NCI-H446 treated with DMSO at 0.1 percent for 48 hours (cell line): ENCODE measurements at regions not wholly inside any gene's neighbourhood (a gene's known extent, or its start where the extent isn't known, plus 50 kb on each side); places are given as distances from the start of the nearest gene placed in this dataset.

ENCODE experiments used
- DNase-seq: peaks from one replicate; lab custom pipeline; 2025; lab: John Stamatoyannopoulos, UW

DNA sequence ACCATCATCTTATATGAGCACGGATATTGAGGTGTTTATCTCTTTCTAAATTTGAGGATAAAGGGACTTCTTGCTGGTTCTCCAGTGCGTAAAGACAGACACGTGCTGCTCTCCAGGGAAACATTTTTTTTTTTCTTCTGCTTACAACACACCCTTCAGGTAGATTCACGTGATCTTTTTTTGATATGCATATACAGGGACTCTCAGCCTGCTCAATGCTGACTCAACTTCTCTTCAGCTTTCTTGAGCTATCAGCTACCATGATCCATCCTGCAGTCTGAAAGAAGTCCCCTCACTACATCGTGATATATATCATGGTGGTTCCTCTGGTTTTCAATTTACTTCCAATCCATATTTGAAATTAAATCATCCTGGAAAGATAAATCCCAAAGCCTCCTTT lies 87.1 kb upstream of the SLITRK3 start:
- no peak for DNase-seq

DNA sequence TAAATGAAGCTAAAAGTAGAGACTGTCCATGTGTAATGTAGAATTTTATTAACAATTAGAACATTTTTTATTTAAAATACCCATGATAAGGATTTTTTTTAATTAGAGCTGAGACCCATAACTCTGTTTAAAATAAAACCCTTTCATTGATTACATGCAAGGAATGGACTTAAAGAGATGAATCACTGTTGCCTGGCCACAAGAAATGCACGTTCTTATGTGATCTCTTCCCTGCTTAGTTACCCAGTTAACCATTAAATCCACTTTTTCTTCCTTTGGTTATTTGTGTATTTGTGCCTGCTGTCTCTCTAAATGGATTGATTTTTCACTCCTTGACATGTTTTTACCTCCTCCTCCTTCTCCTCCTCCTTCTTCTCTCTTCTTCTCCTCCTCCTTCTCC lies 83.3 kb upstream of the SLITRK3 start:
- no peak for DNase-seq

DNA sequence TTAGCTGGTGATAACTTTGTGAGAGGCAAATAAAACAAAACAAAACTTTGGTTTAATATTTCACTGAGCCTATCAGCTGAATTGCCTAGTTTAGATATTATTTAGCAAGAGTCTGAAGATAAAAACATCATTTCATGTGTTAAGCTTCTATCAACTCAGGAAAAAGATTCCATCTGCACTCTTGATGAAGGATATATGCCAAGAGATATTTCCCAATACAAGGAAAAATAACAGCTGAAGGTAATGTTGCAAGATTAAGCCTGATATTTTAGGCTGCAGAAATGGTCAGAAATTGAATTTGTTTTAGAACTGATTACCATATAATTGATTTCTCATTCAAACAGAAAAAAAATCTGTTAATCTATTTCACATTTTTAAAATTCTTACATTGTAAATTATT lies 77.2 kb upstream of the SLITRK3 start:
- no peak for DNase-seq

DNA sequence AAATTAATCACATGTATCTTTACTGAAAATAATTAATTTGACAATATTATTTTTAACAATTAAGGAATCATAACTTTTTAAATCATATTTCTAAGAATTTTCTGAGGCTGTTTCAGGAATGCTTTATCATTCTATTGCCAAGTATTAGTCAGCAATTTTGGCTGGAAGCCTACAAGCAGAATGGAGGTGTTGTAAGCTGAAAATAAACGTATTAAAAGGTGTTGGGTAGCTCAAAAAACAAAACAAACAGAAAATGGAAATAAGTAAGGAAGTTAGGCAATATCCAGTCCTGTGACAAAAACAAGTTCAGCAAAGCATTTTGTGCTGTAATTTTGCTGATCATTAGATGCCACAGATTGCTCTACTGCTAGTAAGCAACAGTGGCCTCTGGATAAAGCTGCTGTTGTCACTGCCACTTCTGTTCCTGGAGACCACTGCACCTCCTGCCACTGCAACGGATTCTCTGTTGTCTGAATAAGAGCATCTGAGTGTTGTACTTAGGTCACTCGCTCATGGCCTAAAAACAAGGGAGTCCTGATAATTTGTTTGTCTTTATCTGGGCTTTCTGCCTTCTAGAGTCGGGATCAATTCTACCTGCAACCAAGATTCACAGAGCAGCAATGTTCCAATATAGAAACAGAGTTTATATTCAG lies 63.5 kb upstream of the SLITRK3 start:
- DNase-seq = peak; percentile 24

DNA sequence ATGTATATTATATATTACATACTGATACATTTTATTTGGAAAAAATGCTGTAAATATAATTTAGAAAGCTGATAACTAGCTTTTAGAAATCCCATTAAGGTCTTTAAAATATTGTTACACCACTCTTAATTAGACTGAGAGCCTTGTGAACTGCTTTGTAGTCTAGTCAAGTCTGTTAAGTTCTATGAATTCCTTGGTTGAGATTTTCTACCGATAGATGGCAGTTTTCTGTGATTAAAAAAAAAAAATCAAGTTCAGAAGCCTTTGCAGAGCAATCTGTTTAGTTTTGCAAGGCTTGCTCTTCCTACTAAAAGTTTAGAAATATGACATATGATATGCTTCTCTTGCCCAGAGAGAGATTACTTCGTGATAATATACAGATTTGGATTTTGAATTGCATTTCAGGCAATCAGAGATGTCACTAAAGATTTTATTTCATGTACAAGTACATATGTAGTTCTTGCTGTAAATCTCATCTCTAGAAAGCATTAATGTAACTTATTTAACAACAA lies 60.4 kb upstream of the SLITRK3 start:
- no peak for DNase-seq

DNA sequence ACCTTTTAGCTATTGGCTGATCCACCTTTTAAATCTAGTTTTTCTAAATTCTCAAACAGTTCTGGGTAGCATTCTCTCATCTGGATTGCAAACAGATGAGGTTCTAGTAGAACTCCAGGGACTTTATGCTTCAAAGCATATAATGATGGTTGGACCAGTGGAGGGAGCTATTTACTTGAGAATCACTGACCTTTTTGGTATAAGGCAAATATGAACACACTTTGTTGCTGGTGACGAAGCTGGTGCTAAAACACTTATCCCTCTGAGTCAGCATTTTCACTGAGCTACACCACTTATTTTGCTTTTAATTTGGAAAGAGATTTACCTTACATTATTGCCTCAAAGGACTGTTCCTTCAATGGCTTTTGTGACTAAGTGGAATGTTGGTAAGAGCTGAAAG lies 58.6 kb upstream of the SLITRK3 start:
- DNase-seq = peak; percentile 40
